ENCODE measurements at regions not wholly inside any gene's neighbourhood (a gene's known extent, or its start where the extent isn't known, plus 50 kb on each side); places are given as distances from the start of the nearest gene placed in this dataset.

DNA sequence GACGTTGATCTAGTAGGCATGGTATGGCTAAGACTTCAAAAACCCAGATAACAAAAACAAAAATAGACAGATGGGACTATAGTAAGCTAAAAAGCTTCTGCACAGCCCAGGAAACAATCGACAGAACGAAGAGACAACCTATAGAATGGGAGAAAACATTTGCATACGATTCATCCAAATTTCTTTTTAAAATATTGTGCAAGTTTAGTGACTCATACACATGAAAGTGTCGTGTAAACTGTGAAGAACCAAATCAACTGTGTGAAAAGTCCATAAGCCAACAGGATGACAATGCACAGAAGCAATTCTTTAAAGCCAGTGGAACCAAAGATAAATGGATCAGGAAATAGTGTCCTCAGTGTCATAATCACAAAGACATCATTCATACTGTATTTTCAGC is 671.1 kb downstream of the RNF144A start:
- intact Hi-C loops (cut with DNase I): no loop called here
- ATAC-seq (no peak), DNase-seq (ENCODE audit: low spot score) (no peak)

DNA sequence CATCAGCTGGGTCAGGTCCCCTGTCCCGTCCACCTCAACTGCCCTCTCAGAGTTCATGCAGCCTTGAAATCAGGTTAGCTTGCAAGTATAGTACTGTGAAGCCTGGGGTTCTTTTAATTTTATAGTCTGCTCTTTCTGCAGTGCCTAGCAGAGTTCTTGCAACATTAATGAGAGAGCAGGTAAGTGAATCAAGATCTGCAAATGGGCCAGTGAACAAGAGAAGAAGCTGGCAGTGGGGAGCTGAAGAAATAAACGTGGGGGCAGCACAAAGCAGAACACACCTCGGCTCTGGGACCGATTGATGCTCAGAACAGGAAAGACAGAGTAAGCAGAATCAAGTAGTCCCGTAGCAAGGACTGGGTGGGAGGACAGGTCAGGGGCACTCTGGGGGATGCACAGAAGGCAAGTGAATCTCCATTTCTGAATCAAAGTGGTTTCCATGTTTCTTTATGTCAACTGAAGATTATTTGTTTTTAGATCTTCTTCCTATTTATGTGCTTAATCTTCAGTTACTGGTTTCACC is 675.5 kb downstream of the RNF144A start:
- intact Hi-C loops (cut with DNase I): no loop called here
- no peak for ATAC-seq

DNA sequence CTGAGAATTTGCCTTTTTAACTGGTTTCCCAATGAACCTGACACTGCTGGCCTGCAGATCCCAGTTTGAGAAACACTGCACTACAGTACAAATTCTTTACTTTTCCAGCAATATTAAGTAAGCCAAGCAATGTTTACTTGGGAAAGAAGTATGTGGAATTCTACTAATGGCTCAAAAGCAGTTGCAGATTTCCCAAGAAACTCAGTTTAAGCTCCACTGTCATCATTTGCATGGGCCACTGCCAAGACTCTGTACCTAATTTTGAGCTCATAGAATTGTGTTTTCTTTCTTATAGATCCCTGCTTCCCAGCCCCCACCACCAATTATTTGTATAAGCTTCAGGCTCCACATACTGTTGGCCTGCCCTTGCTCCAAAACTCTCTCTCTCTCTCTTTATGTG is 676.1 kb downstream of the RNF144A start:
- ATAC-seq (no peak), DNase-seq (ENCODE audit: low spot score) (no peak)
- intact Hi-C loops (cut with DNase I): no loop called here

More for the DNA sequence above, 675.5 kb downstream of the RNF144A start:
- no peak for DNase-seq (ENCODE audit: low spot score)

DNA sequence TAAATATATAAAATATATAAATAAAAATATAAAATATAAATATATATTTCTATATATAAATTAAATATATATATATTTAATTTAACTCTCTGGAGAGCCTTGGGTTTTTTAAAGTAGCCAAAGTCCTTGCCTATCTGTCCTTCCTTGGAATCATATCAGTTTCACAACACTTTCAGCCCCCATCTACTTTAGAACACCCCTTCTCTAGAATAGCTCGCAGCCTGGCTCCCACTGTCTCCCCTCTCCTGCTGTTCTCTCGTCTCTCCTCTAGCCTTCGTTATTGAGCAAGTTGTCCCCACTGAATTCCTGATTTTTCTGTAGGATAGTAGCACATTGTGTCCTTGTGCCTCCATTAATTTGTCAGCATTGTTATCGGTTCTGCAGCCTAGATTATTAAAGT is 677.0 kb downstream of the RNF144A start:
- DNase-seq (ENCODE audit: low spot score) (no peak), ATAC-seq (no peak)
- intact Hi-C loops (cut with DNase I): no loop called here

DNA sequence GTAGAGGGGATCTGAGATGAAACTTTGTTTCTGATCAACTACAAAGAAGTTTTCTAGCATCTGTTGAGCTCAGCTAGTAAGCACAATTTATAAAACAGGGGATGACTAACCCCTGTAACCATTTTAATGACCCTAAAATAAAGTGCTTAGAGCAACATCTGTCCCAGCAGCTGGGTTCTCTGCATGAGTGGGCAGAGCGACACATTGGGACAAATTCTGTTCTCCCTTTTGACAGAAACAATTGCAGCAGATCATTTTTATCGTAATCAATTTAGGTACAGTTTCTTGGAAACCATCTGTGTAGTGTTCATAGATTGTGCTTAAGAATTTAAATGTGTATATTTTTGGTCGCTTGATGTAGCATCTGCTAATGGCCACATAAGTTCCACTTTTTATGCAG is 678.0 kb downstream of the RNF144A start:
- intact Hi-C loops (cut with DNase I): no loop called here
- ATAC-seq (no peak), DNase-seq (ENCODE audit: low spot score) (no peak)

DNA sequence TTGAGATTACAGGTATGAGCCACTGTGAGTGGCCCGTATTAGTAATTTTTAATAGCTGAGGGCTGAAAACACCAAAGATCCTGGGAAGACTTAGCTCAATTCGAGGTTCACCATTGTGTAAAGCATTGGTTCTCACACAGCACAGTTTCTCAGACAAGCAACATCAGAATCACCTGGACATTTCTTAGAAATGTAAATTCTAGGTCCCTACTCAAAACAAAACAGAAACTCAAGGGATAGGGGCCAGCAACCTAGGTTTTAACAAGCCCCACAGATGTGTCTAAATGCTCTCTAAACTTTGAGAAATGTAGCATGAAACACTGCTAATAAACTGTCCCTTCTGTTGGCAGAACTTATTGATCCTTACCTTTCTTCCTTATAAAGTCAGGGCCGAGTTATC is 681.2 kb downstream of the RNF144A start:
- ATAC-seq: no peak
- intact Hi-C loops (cut with DNase I): no loop called here
- DNase-seq (ENCODE audit: low spot score): no peak

DNA sequence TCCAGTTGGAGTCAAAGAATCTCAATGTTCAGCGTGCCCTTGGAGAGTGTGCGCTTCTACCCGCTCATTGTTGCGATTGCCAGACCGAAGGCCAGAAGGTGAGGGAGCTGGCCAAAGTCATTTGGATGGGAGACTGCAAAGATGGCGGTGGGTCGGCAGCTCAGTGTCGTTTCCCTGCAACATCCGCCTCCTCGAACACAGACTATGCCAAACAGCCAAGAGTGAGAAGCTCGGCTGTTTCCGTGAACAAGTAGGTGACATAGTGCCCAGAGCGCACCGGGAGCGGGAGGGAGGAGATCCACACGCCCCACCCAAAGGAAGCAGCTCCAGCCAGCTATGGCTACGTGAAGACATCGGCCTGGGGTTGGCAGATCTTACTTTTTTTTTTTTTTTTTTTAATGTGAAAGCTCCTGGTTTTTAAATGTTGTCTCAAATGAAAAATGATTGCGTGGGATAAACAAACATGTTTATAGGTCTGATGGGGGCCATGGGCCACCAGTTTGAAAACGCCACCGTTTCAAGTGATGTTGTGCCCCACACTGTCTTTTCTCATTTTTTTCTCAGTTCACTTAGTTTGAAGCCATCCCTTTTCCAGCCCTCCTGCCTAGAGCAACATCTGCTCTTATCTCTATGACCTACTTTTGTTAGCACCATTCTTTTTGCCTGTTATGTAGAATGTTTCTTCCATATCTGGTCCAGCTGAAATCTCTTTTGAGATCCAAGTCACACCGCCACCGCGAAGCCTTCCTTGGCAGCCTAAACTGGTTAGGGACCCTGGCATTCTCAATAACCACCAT is 682.4 kb downstream of the RNF144A start:
- DNase-seq (ENCODE audit: low spot score) (no peak), ATAC-seq (no peak)
- intact Hi-C loops (cut with DNase I): no loop called here

DNA sequence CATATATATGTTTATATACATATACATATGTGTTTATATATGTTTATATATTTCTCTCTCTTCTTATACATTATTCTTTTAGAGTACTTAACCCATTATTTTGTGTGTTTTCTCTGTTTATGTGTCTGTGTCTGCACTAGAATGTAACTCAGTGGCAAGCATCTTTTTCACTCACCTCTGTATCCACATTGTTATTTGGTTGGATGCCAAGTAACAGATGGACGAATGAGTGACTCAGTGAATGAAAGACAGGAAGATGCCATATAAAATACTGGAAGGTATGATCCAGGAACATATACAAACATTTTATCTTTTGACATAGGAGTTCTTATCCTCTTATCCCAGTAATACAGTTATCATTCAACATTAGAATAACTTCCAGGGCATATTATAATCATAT is 684.8 kb downstream of the RNF144A start:
- intact Hi-C loops (cut with DNase I): no loop called here

DNA sequence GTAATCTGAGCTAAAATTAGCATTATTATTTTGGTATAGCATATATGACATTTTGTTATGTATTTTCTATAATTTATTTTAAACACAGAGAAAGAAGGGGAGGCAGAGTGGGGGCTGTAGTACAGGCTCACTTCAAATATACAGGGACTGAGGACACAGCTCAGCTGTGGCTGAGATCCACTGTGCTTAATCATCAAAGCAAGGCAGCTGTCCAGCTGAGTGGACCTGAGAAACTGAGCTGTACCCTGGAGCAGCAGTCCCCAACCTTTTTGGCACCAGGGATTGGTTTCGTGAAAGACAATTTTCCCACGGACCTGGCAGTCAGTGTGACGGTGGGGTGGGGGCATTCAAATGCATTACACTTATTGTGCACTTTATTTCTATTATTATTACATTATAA is 687.2 kb downstream of the RNF144A start:
- ATAC-seq (no peak), DNase-seq (ENCODE audit: low spot score) (no peak)
- intact Hi-C loops (cut with DNase I): no loop called here

More for the DNA sequence above, 684.8 kb downstream of the RNF144A start:
- no peak for ATAC-seq
- DNase-seq (ENCODE audit: low spot score): no peak

DNA sequence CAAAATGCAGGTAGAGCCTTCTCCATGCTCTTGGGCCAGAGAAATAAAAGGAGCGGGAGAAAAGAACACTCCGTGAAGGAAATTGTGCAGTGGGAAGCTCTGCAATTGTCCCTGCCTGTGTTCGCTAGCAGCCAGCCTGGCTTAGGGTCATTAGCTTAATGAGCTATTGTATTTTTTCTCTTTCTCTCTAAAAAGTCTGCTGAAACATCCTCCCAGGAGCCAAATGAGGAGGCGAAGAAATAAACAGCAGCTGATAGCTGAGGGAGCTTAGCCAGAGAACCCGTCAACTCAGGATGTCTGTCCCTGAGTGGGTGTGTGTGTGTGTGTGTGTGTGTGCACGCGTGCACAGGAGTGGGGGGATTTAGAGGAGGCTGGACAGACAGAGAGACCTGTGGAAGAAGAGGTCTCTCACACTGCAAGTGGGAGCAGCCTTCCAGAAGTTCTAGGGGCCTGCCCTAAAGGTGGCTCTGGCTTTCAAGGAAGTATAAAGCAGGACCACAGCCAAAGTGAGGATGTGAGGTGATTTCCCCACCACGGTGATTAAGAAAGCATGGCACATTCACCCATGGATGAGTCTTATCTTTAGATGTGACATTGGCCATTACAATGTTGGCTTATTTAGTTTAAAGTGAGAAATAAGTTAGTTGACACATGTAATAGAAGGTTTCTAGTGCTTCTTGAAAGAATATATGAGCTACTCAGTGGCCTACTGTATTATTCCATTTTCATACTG is 690.4 kb downstream of the RNF144A start:
- intact Hi-C loops (cut with DNase I): no loop called here
- ATAC-seq: no peak
- DNase-seq (ENCODE audit: low spot score): no peak

DNA sequence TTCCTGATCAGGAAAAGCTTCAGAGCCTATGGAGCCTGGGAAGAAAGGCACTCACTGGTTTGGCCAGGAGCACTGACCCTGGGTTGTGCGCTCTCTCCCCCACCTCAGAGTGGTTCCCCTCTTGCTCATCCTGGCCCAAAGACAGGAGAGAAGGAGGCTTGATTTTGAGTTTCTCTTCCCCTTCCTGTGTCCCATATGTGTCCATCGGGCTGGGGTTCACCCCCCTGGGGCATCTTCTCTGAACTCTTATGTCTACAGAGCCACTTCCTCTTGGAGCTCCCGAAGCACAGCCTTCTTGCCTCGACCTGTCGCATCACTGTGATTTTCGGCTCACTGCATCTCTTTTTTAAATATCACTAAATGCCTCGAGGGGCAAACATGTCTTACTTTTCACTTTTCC is 692.3 kb downstream of the RNF144A start:
- DNase-seq (ENCODE audit: low spot score): no peak

DNA sequence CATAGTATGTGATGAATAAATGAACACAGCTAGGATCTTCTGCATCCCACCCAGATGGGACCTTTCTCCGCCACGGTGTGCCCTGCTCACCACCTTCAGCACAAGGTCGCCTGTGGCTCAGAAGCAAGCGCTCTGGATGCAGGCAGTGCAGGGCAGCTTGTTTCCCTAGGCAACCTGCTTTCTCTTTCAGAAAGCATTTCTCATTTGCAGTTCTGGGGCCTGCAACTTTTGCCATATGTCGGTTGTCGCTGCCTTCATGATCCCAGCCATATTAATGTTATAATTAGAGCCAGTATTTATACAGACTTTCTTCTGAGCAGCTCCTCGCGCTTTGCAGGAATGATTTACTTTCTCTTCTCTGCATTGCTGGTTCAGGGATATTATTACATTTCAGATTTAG is 692.8 kb downstream of the RNF144A start:
- ATAC-seq (no peak), DNase-seq (ENCODE audit: low spot score) (no peak)
- intact Hi-C loops (cut with DNase I): no loop called here

More for the DNA sequence above, 692.3 kb downstream of the RNF144A start:
- ATAC-seq: no peak
- intact Hi-C loops (cut with DNase I): no loop called here

DNA sequence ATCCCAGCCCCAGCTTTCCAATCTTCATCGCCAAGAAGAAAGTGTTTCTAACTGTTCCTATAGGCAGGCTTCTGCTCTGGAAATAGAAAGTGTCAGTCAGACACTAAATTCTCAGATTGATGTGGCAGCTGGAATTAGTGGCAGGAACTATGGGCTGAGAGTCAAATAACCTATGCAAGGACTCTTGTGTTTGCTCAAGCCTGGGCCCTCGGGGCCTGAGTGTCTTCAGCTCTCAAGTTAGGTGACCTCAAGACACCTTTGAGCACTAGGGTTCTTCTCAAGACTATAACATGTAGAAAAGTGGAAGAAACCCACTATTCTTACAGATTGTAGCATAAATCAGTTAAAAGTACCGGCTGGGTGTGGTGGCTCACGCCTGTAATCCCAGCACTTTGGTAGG is 694.5 kb downstream of the RNF144A start:
- intact Hi-C loops (cut with DNase I): no loop called here
- no peak for ATAC-seq

DNA sequence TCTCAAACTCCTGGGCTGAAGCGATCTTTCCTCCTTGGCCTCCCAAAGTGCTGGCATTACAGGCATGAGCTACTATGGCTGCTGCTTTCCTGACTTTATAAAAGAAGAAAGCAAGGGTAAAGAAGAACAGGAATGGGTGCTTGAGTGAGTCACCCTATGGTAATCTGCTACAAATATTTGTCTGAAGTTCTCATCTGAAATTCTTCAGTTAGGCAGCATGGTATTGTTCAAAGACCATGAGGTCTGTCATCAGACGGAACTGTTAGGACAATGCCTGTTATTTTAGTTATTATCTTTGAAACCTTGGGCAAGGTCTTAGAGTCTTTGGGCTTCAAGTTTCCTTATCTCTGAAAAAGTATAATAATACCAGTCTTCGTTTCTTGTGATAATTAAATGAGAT is 695.8 kb downstream of the RNF144A start:
- ATAC-seq: no peak
- intact Hi-C loops (cut with DNase I): no loop called here
- no peak for DNase-seq (ENCODE audit: low spot score)

More for the DNA sequence above, 694.5 kb downstream of the RNF144A start:
- no peak for DNase-seq (ENCODE audit: low spot score)

DNA sequence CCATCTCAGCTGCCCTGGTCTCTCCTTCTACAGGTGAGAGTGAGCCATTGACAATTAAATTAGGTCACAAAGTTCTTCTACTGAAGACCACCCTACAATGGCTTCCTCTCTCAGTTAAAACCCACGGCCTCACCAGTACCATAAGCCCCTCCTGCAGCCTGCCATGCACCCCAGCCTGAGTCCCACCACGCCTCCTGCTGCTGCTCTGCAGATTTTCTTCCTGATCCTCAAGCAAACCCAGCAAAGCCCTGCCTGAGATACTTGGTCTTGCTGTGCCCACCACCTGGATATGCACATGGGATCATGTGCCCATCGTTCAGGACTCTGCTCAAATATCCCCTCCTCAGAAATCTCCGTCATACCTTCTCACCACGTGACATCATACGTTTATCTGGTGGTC is 696.6 kb downstream of the RNF144A start:
- DNase-seq (ENCODE audit: low spot score): no peak
- no peak for ATAC-seq
- intact Hi-C loops (cut with DNase I): no loop called here

DNA sequence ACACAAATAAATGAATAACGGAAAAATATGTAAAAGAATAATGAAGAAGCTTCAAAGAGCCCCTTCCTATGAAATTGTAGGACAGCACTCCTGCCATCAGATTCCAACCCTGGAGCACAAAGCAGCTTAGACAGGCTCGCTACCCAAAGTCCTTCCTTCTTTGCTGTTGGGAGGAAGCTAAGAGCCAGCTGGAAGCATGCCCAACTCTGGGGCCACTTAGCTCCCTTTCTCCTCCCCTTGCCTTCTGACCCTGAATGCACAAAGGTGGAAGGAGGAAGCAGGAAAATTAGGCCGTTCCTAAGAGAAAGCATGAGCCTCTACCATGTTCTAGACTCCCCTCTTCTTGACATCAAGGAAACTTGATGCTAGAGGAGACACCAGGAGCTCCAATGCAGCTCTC is 700.8 kb downstream of the RNF144A start:
- DNase-seq (ENCODE audit: low spot score) (no peak), ATAC-seq (no peak)
- intact Hi-C loops (cut with DNase I): no loop called here

DNA sequence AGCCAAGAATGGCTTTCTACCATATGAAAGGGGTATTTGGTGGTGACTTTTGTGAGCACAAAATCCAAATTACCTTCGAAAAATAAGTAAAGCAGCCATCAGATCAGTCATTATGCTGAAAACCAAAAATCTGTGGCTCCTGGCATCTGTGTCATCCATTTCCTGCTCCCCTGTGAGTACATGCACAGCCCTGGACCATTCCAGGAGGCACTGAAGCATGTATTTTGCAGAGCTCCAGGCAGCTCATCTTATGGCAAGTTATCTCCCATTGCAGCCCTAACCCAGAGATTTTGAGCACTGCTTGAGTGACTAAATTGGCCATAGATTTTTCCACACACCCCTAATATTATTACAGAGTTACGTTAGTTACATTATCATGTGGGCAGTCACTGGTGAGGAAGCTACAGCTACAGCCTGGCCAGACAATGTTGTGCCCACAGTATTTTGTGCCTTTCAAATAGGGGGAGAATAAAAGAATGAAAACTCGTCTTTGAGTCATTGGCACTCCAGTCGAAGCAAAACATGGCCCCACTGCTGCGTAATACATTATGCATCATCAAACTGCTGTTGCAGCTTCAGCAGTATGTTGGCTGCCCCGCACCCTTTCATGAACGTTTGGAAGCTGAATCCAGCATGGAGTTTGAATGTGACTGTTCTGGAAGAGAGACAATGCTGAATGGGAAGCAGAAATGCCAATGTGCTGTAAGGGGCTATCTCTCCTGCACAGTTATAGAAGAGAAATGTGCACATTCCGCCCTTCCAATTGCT is 702.2 kb downstream of the RNF144A start:
- ATAC-seq: no peak
- no peak for DNase-seq (ENCODE audit: low spot score)
- intact Hi-C loops (cut with DNase I): no loop called here

DNA sequence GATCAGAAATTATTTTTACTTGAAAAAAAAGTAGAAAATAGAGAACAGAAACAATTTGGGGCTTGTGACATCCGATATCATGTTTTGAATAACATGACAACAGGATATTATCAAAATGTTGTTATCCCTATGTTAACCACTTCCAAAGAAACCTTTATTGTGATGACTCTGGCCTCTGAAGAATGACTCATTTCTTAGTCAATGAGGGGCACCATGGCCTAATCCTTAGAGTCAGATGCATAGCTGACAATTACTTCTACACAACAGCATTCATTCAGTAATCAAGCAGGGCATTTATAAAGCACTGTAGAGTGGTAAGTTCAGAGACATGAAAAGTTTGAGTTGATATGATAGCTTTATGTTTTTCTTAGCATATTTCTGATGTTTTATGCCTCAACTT is 703.0 kb downstream of the RNF144A start:
- DNase-seq (ENCODE audit: low spot score) (no peak), ATAC-seq (no peak)
- intact Hi-C loops (cut with DNase I): no loop called here

DNA sequence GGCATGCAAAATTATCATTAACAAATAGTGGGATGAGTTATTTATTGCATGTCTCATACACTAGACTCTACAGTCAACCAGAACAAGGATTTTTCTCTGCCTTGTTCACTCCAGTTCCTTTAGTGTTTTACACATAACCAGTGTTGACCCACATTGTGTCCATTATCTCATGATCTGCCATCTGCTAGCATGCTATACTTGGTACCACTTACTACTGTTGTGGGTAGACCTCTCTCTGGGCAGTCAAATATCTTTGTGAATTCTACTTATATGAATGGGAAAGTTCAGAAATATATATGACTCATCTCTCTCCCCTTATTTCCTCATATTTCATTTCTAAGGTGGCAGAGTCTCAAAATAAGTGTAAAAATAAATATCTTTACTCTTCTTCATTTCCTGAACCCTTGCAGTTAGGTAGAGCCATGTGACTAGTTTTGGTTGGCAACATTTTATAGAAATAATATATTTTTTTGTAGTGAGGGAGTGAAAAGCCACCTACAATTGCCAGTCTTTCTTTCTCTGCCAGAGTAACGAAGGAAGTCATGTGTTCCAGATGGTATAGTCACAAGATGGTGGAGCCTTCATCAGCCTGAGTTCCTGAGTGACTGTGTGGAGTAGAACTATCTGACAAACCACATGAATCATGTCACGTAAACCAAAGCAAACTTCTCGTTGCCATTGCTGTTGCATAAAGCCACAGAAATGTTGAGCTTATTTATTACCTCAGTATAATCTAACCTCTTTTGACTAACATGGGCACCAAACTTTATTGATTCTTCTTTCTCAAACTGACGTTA is 704.0 kb downstream of the RNF144A start:
- intact Hi-C loops (cut with DNase I): no loop called here
- ATAC-seq (no peak), DNase-seq (ENCODE audit: low spot score) (no peak)
